Panc1 (cell line): ENCODE measurements at regions not wholly inside any gene's neighbourhood (a gene's known extent, or its start where the extent isn't known, plus 50 kb on each side); places are given as distances from the start of the nearest gene placed in this dataset.

Experiments used
- CTCF ChIP-seq: fragments of 450-650 bp; IDR thresholded peaks from 2 replicates; pipeline ENCODE4 v1.5.1; 2017; ENCODE audit warnings: mild to moderate bottlenecking
- POLR2AphosphoS5 ChIP-seq: IDR thresholded peaks from 2 replicates; pipeline ENCODE4 v1.6.1; 2012; ENCODE audit warnings: mild to moderate bottlenecking, low read depth, low read length, moderate library complexity

GRCh38 chr13:29696606-29697005 is 101.1 kb upstream of the SLC7A1 start:
- TF ChIP-seq CTCF (no peak), POLR2AphosphoS5 (no peak)
